ENCODE measurements at regions not wholly inside any gene's neighbourhood (a gene's known extent, or its start where the extent isn't known, plus 50 kb on each side); places are given as distances from the start of the nearest gene placed in this dataset.

- no peak for TF ChIP-seq CTCF (IDR thresholded peaks at IDR 0.05)
- no peak for TF ChIP-seq POLR2A (IDR thresholded peaks at IDR 0.05)
These were observed 866.8 kb downstream of the DSC3 start for GRCh38 chr18:30175621-30176225.
